HepG2 (cell line): ENCODE measurements at regions not wholly inside any gene's neighbourhood (a gene's known extent, or its start where the extent isn't known, plus 50 kb on each side); places are given as distances from the start of the nearest gene placed in this dataset.

Experiments
- ATAC-seq: fragments of 200-7000 bp; cut with Tn5 transposase; 3 replicates; pipeline ENCODE4 v1.9.1; 2020; ENCODE audit warnings: mild to moderate bottlenecking, moderate library complexity
- BruUV-seq: library from RNA; stranded (reverse); fragments of 400-500 nt; replicated peaks from 2 replicates; lab custom pipeline; 2021; lab: Mats Ljungman, UMichigan
- CTCF ChIA-PET: fragments of 300-600 bp; formaldehyde crosslinking; extraction: SDS; loops from one replicate; lab custom pipeline; 2021; ENCODE audit warnings: low total read pairs, inconsistent platforms, low intra/inter-chr PET ratio; lab: Yijun Ruan, JAX
- POLR2A ChIA-PET: fragments of 350-600 bp; sonication (Branson Sonifier 250); formaldehyde crosslinking; loops from one replicate; lab custom pipeline; 2020; ENCODE audit warnings: antibody characterized with exemption, inconsistent platforms; lab: Yijun Ruan, JAX
- DNase-seq: peaks from one replicate; pipeline ENCODE4 v3.0.0-alpha.2; 2015; ENCODE audit warnings: low spot score
- FAIRE-seq: peaks from 3 replicates; lab custom pipeline; 2011; peaks lifted over from hg19 to GRCh38; lab: Jason Lieb, UNC
- H2AFZ ChIP-seq: one replicate; pipeline ENCODE4 v1.6.1; 2011; ENCODE audit warnings: low read length, inconsistent platforms
- H3K27ac ChIP-seq: fragments of 300-600 bp; 3 replicates; pipeline ENCODE4 v1.8.0; 2011; ENCODE audit warnings: mixed run types, mild to moderate bottlenecking, mixed read lengths, low read length, inconsistent platforms; ENCODE audit not compliant: insufficient read depth; ENCODE audit errors: extremely low read length
- H3K27me3 ChIP-seq, 2 experiments: fragments of 200-600 bp in 1 of 2; 2 replicates in 1 of 2; 3 replicates in 1 of 2; pipeline versions ENCODE4 v1.6.0 to v1.8.0; 2011; ENCODE audit warnings: low read length in 2 of 2, mild to moderate bottlenecking in 2 of 2, moderate library complexity in 2 of 2, inconsistent platforms in 1 of 2; ENCODE audit not compliant: insufficient read depth in 2 of 2, control insufficient read depth in 1 of 2
- H3K36me3 ChIP-seq, 2 experiments: fragments of 200-600 bp in 1 of 2; replicated peaks in 1 of 2; 2 replicates in 1 of 2; 3 replicates in 1 of 2; pipeline versions ENCODE4 v1.5.1 to v1.8.0; 2011; ENCODE audit warnings: low read length in 2 of 2, inconsistent platforms in 1 of 2; ENCODE audit not compliant: insufficient read depth in 2 of 2, control insufficient read depth in 1 of 2
- H3K4me1 ChIP-seq: 2 replicates; pipeline ENCODE4 v1.5.1; 2012; ENCODE audit warnings: low read length, inconsistent platforms; ENCODE audit not compliant: insufficient read depth
- H3K4me2 ChIP-seq: 2 replicates; pipeline ENCODE4 v1.6.0; 2011; ENCODE audit warnings: low read depth, low read length, inconsistent platforms
- H3K4me3 ChIP-seq, 3 experiments: fragments of 200-600 bp in 1 of 3; sonication (generic), shearing (Covaris generic) in 1 of 3; replicated peaks in 1 of 3; 2 replicates each; pipeline ENCODE4 v1.5.1; 2011 to 2016; ENCODE audit warnings: low read length in 3 of 3, inconsistent platforms in 2 of 3, low read depth in 2 of 3, mild to moderate bottlenecking in 2 of 3, control low read depth in 1 of 3, mixed read lengths in 1 of 3; ENCODE audit not compliant: insufficient read depth in 1 of 3
- H3K79me2 ChIP-seq: one replicate; pipeline ENCODE4 v1.6.1; 2011; ENCODE audit warnings: low read length, inconsistent platforms; ENCODE audit not compliant: insufficient read depth
- H3K9ac ChIP-seq: 2 replicates; pipeline ENCODE4 v1.6.0; 2011; ENCODE audit warnings: mild to moderate bottlenecking, low read depth, low read length, inconsistent platforms; ENCODE audit not compliant: insufficient read depth
- H3K9me3 ChIP-seq: 2 replicates; pipeline ENCODE4 v1.5.1; 2012; ENCODE audit warnings: mild to moderate bottlenecking, low read length
- H4K20me1 ChIP-seq: 2 replicates; pipeline ENCODE4 v1.6.0; 2011; ENCODE audit warnings: inconsistent platforms, mild to moderate bottlenecking, low read length, moderate library complexity; ENCODE audit not compliant: insufficient read depth
- BATF2 ChIP-seq: sonication (generic); formaldehyde crosslinking; IDR thresholded peaks from 2 replicates; pipeline ENCODE4 v1.8.0; 2022; ENCODE audit warnings: mild to moderate bottlenecking, missing genetic modification reagents, moderate library complexity
- CC2D1A ChIP-seq: sonication (generic); formaldehyde crosslinking; IDR thresholded peaks from 2 replicates; pipeline ENCODE4 v1.8.1; 2023; ENCODE audit warnings: mild to moderate bottlenecking, missing genetic modification reagents
- DMAP1 ChIP-seq: IDR thresholded peaks from 2 replicates; pipeline ENCODE4 v1.6.1; 2016
- FOXK1 ChIP-seq: sonication (generic); formaldehyde crosslinking; IDR thresholded peaks from 2 replicates; pipeline ENCODE4 v1.4.0; 2020; ENCODE audit warnings: low read depth, missing genetic modification reagents, borderline replicate concordance
- HNF4G ChIP-seq, 2 experiments: sonication (generic) in 1 of 2; formaldehyde crosslinking in 1 of 2; IDR thresholded peaks; 2 replicates each; pipeline versions ENCODE4 v1.4.0 to v1.6.1; 2011 to 2020; ENCODE audit warnings: borderline replicate concordance in 2 of 2, low read depth in 2 of 2, mild to moderate bottlenecking in 2 of 2, low read length in 1 of 2, missing genetic modification reagents in 1 of 2, moderate library complexity in 1 of 2
- IRF2 ChIP-seq: IDR thresholded peaks from 2 replicates; pipeline ENCODE4 v1.6.1; 2018; ENCODE audit warnings: missing genetic modification reagents, missing compliant biosample characterization
- MBD4 ChIP-seq: IDR thresholded peaks from 2 replicates; pipeline ENCODE4 v1.6.1; 2012; ENCODE audit warnings: low read length, inconsistent platforms, borderline replicate concordance
- MLLT10 ChIP-seq: sonication (generic); formaldehyde crosslinking; IDR thresholded peaks from 2 replicates; pipeline ENCODE4 v1.4.0; 2020; ENCODE audit warnings: missing genetic modification reagents
- POLR2AphosphoS2 ChIP-seq: IDR thresholded peaks from 2 replicates; pipeline ENCODE4 v1.6.1; 2011; ENCODE audit warnings: low read depth, low read length, improper control_type of control experiment
- PPARG ChIP-seq: conservative IDR thresholded peaks from 2 replicates; pipeline ENCODE4 v1.6.1; 2016; ENCODE audit warnings: missing biosample characterization, missing genetic modification reagents
- TSC22D2 ChIP-seq: sonication (generic); formaldehyde crosslinking; IDR thresholded peaks from 2 replicates; pipeline ENCODE4 v1.5.1; 2020; ENCODE audit warnings: missing genetic modification reagents, mild to moderate bottlenecking, borderline replicate concordance
- ZNF451 ChIP-seq: sonication (generic); formaldehyde crosslinking; IDR thresholded peaks from 2 replicates; pipeline ENCODE4 v1.5.0; 2020; ENCODE audit warnings: mild to moderate bottlenecking, missing genetic modification reagents
- ZNF484 ChIP-seq: sonication (generic); formaldehyde crosslinking; IDR thresholded peaks from 2 replicates; pipeline ENCODE4 v1.5.1; 2020; ENCODE audit warnings: mild to moderate bottlenecking, low read depth, missing genetic modification reagents, borderline replicate concordance
- ZNF761 ChIP-seq: sonication (generic); formaldehyde crosslinking; conservative IDR thresholded peaks from 2 replicates; pipeline ENCODE4 v1.4.0; 2020; ENCODE audit warnings: mild to moderate bottlenecking, missing genetic modification reagents
- ZNF766 ChIP-seq: sonication (generic); formaldehyde crosslinking; IDR thresholded peaks from 2 replicates; pipeline ENCODE4 v1.5.0; 2020; ENCODE audit warnings: missing genetic modification reagents, borderline replicate concordance
- ZNF770 ChIP-seq: sonication (generic); formaldehyde crosslinking; IDR thresholded peaks from 2 replicates; pipeline ENCODE4 v1.5.0; 2020; ENCODE audit warnings: mild to moderate bottlenecking, missing genetic modification reagents
- WGBS: methylation state at CpG from one replicate; pipeline ENCODE4 v1.1.6; 2017; ENCODE audit warnings: low lambda C conversion rate; 5-methylcytosine and 5-hydroxymethylcytosine counted together
- in situ Hi-C: cut with HindIII; loops from 2 replicates; pipeline ENCODE4 v1.10.0; 2017; ENCODE audit warnings: low pct_unique_long_range_greater_than_20kb; ENCODE audit not compliant: extremely low pct_ligation_motif_present
- intact Hi-C: fragments of 100-400 bp; cut with micrococcal nuclease; formaldehyde crosslinking; loops from one replicate; pipeline ENCODE4 v1.10.0; 2022; ENCODE audit not compliant: unreplicated experiment
- TF ChIP-seq, protein P1 (sequence below): sonication (generic); formaldehyde crosslinking; IDR thresholded peaks from 2 replicates; pipeline ENCODE4 v1.5.0; 2020; ENCODE audit warnings: missing genetic modification reagents
- TF ChIP-seq, protein P2 (sequence below): sonication (generic); formaldehyde crosslinking; IDR thresholded peaks from 2 replicates; pipeline ENCODE4 v1.4.0; 2020; ENCODE audit warnings: missing genetic modification reagents
- TF ChIP-seq, protein P3 (sequence below): sonication (generic); formaldehyde crosslinking; IDR thresholded peaks from 2 replicates; pipeline ENCODE4 v1.8.1; 2023; ENCODE audit warnings: mild to moderate bottlenecking, moderate library complexity, missing genetic modification reagents

GRCh38 chr2:53448086-53448485 is 319.5 kb upstream of the CHAC2 start (continued):
- no peak for TF ChIP-seq DMAP1
- TF ChIP-seq FOXK1 (CRISPR knock-in tag), result no peak
- no peak for TF ChIP-seq MBD4
- TF ChIP-seq, protein P1, sequence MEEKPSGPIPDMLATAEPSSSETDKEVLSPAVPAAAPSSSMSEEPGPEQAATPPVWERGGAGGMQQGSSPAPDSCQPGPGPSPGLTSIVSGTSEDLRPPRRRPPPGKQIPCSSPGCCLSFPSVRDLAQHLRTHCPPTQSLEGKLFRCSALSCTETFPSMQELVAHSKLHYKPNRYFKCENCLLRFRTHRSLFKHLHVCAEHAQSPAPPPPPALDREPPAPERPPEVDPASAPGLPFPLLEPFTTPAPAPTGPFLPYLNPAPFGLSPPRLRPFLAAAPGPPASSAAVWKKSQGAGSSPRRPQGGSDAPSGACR (CRISPR knock-in tag), result no peak
- no peak for TF ChIP-seq ZNF484 (CRISPR knock-in tag)
- TF ChIP-seq HNF4G (IDR thresholded peaks at IDR 0.05; ENCODE audit: borderline replicate concordance, low read depth, low read length), result no peak
- TF ChIP-seq HNF4G (CRISPR knock-in tag; IDR thresholded peaks at IDR 0.05; ENCODE audit: borderline replicate concordance, low read depth), result no peak
- no peak for TF ChIP-seq ZNF451
- no peak for TF ChIP-seq POLR2AphosphoS2
- no peak for TF ChIP-seq IRF2

DNA sequence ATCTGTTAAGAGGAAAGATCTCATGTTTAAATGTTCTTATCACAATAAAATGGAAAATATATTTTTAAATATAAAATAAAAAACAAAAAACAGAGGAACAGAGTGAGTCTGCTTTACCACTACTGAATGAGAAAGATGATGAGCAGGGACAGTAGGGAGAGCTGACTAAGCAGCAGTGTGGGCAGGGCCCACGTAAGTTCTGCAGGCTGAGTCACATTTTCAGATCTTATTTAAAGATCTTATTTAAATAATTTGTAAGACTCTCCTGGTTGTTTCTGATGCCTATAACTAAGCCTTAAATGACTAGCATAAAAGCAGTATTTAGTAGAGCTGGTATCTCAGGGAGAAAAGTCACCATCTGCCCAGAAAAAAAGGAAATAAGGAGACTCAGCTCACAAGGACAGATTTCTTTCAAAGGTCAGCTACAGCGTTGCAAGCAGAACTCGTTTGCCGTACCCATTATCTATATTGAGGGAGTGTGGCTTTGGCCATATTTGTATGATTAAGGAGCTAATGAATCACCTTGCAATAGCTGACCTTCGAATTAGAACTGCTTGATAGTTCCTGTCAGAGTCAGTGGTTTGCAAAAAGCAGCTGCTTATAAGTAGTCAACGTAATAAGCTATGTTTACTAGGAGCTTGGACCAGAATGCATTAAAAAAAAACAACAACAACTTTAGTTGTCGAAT is 322.1 kb upstream of the CHAC2 start:
- no peaks in the 10 kb centered on the region for H3K79me2 ChIP-seq
- no peaks in the 10 kb centered on the region for H4K20me1 ChIP-seq
- no peak overlapping the region for H3K27ac ChIP-seq
- no peak overlapping the region for H3K4me2 ChIP-seq
- intact Hi-C loops, result no loop called here
- H3K36me3 ChIP-seq, result no peaks in the 10 kb centered on the region
- no peak overlapping the region for H3K4me3 ChIP-seq
- no TSS peak for BruUV-seq
- no peaks in the 10 kb centered on the region for H3K9me3 ChIP-seq
- no peak overlapping the region for H2AFZ ChIP-seq
- peaks cover 0 to 4% of the 10 kb centered on the region in 2 experiments; a peak in 3 of 5 replicates for H3K27me3 ChIP-seq
- no peak overlapping the region for H3K9ac ChIP-seq
- in situ Hi-C loops, result no loop called here
- ChIA-PET CTCF (no interaction called here), POLR2A (no interaction called here)
- no peaks in the 10 kb centered on the region for H3K4me1 ChIP-seq
- no peak for ATAC-seq
- 3% methylated on average over 7 of the region's 7 CpGs for WGBS
- no peak for FAIRE-seq
- DNase-seq, result no peak
- TF ChIP-seq PPARG (CRISPR knock-in tag) (no peak), CC2D1A (no peak), BATF2 (no peak), ZNF770 (CRISPR knock-in tag) (no peak), TSC22D2 (CRISPR knock-in tag) (no peak), MLLT10 (no peak), ZNF761 (CRISPR knock-in tag) (no peak), ZNF766 (CRISPR knock-in tag) (no peak)
- TF ChIP-seq, protein P2, sequence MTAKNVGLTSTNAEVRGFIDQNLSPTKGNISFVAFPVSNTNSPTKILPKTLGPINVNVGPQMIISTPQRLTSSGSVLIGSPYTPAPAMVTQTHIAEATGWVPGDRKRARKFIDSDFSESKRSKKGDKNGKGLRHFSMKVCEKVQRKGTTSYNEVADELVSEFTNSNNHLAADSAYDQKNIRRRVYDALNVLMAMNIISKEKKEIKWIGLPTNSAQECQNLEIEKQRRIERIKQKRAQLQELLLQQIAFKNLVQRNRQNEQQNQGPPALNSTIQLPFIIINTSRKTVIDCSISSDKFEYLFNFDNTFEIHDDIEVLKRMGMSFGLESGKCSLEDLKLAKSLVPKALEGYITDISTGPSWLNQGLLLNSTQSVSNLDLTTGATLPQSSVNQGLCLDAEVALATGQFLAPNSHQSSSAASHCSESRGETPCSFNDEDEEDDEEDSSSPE (CRISPR knock-in tag), result no peak
- TF ChIP-seq, protein P3, sequence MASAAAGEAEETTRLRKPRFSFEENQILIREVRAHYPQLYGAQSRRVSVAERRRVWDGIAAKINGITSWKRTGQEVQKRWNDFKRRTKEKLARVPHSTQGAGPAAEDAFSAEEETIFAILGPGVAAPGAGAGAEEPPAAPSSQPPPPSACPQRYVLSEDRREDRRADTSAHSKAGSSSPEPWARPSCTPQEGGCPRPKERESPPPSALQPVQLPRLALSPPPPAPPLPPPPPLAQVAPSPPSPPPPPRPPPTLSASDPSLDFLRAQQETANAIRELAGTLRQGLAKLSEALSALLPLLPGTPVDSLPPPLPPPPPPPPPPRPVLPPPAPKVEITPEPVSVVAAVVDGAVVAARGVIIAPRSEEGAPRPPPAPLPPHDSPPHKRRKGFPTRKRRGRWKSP (CRISPR knock-in tag), result no peak
